GM10266 (cell line): ENCODE measurements at regions not wholly inside any gene's neighbourhood (a gene's known extent, or its start where the extent isn't known, plus 50 kb on each side); places are given as distances from the start of the nearest gene placed in this dataset.

Experiments
- DNase-seq: peaks from one replicate; pipeline ENCODE4 v3.0.0; 2012; ENCODE audit errors: extremely low spot score
- TF ChIP-seq, protein P1 (sequence below): IDR thresholded peaks from 2 replicates; pipeline ENCODE4 v1.5.1; 2012; ENCODE audit warnings: mild to moderate bottlenecking, low read depth; ENCODE audit not compliant: control insufficient read depth, insufficient read depth; ENCODE audit errors: missing control alignments

- DNase-seq = no peak
Observed at GRCh38 chr10:6722616-6723004, 142.5 kb upstream of the PRKCQ start.

DNA sequence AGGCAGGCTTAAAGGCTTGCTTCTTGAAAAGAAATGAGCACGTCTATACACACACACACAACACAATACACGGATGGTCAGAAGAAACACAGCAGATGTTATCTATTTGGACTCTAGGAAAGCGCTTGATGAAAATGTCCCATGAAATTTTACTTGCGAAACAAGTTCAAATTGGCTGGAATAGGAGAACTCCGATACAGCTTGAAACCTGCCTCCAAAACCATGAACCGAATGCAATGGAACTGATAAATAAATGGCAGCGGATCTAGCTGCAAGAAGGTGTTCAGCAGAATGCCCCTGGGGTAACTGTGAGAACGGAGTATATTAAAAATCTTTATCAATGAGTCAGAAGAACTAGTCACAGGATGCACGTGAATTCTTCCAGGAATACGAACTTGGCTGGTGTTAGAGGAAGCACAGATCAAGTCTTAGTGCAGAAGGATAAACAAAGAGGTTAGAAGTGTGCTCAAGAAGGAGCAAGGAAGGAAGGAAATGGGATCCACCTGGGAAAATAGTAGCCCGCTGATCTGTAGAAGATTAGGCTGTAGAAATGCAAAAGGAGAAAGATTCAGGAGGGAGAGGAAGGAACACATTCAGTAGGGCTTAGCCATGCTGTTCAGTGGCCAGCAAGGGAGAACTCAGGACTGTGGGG, 142.0 kb upstream of the PRKCQ start:
- no peak for DNase-seq
- TF ChIP-seq, protein P1, sequence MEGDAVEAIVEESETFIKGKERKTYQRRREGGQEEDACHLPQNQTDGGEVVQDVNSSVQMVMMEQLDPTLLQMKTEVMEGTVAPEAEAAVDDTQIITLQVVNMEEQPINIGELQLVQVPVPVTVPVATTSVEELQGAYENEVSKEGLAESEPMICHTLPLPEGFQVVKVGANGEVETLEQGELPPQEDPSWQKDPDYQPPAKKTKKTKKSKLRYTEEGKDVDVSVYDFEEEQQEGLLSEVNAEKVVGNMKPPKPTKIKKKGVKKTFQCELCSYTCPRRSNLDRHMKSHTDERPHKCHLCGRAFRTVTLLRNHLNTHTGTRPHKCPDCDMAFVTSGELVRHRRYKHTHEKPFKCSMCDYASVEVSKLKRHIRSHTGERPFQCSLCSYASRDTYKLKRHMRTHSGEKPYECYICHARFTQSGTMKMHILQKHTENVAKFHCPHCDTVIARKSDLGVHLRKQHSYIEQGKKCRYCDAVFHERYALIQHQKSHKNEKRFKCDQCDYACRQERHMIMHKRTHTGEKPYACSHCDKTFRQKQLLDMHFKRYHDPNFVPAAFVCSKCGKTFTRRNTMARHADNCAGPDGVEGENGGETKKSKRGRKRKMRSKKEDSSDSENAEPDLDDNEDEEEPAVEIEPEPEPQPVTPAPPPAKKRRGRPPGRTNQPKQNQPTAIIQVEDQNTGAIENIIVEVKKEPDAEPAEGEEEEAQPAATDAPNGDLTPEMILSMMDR = no peak

More at GRCh38 chr10:6722616-6723004, 142.5 kb upstream of the PRKCQ start:
- TF ChIP-seq, protein P1 = no peak

- DNase-seq = no peak
- TF ChIP-seq, protein P1 = no peak
Observed at GRCh38 chr10:6721480-6721879, 141.4 kb upstream of the PRKCQ start.

- no peak for DNase-seq
Observed at GRCh38 chr10:6719561-6719960, 139.5 kb upstream of the PRKCQ start.

DNA sequence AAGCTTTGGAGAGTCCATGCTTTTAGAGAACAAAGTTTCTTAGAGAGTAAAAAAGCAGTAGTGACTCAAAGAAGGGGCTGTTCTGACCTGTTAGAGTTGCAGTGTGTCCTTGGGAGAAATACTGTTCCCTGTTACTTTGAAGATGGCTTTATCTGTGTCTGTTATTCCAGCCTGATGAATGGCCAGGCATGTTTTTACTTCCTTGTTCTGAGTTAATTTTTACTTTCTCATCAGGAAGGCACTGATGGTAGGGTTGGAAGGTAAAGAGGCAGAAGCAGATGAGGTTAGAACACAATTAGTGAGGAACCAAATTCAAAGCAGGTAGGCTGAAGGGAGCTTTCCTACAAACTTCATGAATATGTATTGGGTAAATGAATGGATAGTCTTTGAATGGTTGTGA, 138.5 kb upstream of the PRKCQ start:
- TF ChIP-seq, protein P1 = no peak
- no peak for DNase-seq

More at GRCh38 chr10:6719561-6719960, 139.5 kb upstream of the PRKCQ start:
- TF ChIP-seq, protein P1 = no peak

DNA sequence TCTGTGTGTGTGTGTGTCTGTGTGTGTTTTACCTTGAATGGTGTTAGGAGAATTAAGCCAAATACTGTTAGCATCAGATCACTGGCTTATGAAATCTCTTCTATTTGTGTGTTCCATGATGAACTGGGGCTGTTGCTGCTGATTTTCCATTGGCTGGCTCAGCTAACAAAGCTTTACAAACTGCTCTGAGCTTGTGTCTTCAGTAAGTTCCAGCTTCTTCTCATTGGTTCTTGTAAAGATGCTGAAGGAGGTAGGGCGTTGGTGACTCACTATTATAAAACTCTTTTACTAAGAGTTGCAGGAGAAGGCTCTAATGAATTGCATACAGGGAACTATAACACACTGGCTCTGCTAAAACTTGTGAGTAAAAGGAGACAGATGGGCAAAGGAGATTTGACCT, 136.4 kb upstream of the PRKCQ start:
- TF ChIP-seq, protein P1 = no peak
- no peak for DNase-seq

- TF ChIP-seq, protein P1 = no peak
- no peak for DNase-seq
Observed at GRCh38 chr10:6713716-6714115, 133.6 kb upstream of the PRKCQ start.
